Urinary bladder (tissue), 3 donors: ENCODE measurements at regions not wholly inside any gene's neighbourhood (a gene's known extent, or its start where the extent isn't known, plus 50 kb on each side); places are given as distances from the start of the nearest gene placed in this dataset.

Experiments used
- DNase-seq: peaks from one replicate; pipeline ENCODE4 v3.0.0-alpha.2; 2015; ENCODE audit errors: extremely low spot score
- H3K27ac ChIP-seq: one replicate; pipeline ENCODE4 v1.5.1; 2013; ENCODE audit warnings: low read depth, mild to moderate bottlenecking, moderate library complexity
- H3K36me3 ChIP-seq: one replicate; pipeline ENCODE4 v1.6.1; 2013; ENCODE audit warnings: mild to moderate bottlenecking, moderate library complexity; ENCODE audit not compliant: insufficient read depth
- H3K4me1 ChIP-seq: one replicate; pipeline ENCODE4 v1.6.1; 2013; ENCODE audit warnings: mild to moderate bottlenecking, moderate library complexity; ENCODE audit not compliant: insufficient read depth
- H3K4me3 ChIP-seq: one replicate; pipeline ENCODE4 v1.5.1; 2013; ENCODE audit warnings: low read depth, low read length
- WGBS: extraction: QIAGEN DNeasy Blood & Tissue Kit; methylation state at CpG from one replicate; pipeline ENCODE4 v1.1.7; 2013; 5-methylcytosine and 5-hydroxymethylcytosine counted together
- donor health status: healthy with polysubstance abuse.
- donor health status: healthy.

DNA sequence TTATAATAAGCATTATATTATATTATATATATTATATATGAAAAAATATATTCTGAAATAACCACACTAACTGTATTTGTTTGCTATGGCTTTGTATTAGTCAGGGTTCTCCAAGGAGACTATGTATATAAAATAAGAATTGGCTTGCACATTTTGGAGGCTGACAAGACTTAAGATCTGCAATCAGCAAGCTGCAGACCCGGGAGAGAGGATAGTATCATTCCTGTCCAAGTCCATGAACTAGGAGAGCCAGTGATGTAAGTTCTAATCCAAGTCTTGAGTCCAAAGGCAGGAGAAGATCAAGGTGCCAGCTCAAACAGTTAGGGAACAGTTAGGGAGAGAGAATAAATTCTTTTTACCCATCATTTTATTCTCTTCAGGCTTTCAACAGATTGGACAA lies 639.5 kb downstream of the PLPP3 start:
- Histone ChIP-seq H3K27ac (no peak overlapping the region), H3K4me1 (no peaks in the 10 kb centered on the region), H3K4me3 (no peak overlapping the region), H3K36me3 (no peaks in the 10 kb centered on the region)
- no peak for DNase-seq
- WGBS, result 62% methylated on average over 1 of the region's 1 CpG

DNA sequence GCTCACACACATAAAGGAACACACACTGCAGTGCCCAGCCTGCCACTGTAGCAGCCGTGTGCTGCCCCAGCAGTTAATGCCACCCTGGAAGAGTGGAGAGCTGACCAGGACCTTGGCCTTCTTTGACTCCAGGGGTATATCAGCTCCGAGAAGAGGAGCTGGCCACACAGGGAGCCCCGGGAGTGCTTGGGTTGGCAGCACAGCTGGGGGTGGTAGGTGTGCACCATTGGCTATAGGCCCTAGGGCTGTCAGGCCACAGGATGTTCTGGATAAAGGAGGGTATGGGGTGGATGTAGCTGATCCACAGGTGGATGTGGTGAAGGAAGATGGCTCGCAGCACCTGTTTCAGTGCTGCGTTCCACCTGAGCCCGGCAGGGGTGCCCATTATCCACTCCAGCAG lies 640.5 kb downstream of the PLPP3 start:
- Histone ChIP-seq H3K27ac (no peak overlapping the region), H3K36me3 (no peaks in the 10 kb centered on the region), H3K4me3 (no peak overlapping the region), H3K4me1 (no peaks in the 10 kb centered on the region)
- DNase-seq, result no peak
- WGBS, result 93% methylated on average over 6 of the region's 6 CpGs

DNA sequence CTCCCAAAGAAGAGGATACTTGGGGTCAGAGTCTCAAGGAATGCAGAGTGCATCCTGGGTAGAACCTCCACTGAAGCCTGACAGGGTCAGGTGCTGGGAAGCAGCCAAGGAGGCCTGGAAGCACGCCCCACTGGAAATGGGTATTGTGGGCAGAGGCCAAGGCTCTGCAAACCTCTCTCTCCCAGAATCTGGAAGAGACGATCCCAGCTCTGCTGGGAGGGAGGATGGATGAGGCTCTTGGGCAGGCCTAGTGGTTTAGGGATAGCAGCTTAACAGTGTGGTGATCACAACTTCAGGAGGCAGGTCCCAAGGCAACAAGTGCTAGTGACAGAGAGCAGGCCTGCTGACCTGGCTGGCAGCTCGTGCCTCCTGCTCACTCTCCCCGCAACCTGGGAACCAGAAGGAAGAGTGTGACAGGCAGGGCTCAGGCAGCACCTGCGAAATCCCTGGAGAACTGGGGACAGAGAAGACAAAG lies 641.0 kb downstream of the PLPP3 start:
- Histone ChIP-seq H3K27ac (no peak overlapping the region), H3K4me3 (no peak overlapping the region), H3K36me3 (no peaks in the 10 kb centered on the region), H3K4me1 (no peaks in the 10 kb centered on the region)
- no peak for DNase-seq
- WGBS, result 63% methylated on average over 5 of the region's 5 CpGs

DNA sequence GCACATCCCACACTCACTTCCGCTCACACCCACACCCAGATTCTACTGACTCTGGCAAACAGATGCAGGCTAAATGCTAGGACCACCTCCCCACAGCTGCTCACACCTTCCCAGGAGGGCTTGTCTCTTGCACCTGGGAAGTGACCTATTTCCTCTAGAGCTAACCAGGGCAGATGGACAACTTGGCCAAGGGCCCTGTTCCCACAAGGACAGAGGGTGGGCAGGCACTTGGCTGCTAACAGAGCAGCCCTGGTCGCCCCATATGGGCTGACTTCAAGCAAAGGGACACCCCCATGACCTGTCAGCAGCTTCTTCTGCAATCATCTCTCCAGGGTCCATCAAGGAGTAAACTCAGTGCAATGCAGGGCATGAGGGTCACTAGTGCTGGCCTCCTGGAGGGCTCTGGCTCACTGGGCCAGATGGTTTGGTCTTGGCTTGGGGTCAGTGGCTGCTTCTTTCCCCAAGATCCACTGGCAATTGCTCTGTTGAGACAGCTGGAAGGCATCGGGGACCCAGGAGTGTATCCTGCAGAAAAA lies 641.5 kb downstream of the PLPP3 start:
- DNase-seq, result no peak
- Histone ChIP-seq H3K4me3 (no peak overlapping the region), H3K36me3 (no peaks in the 10 kb centered on the region), H3K4me1 (no peaks in the 10 kb centered on the region), H3K27ac (no peak overlapping the region)
- WGBS, result 82% methylated on average over 3 of the region's 3 CpGs

DNA sequence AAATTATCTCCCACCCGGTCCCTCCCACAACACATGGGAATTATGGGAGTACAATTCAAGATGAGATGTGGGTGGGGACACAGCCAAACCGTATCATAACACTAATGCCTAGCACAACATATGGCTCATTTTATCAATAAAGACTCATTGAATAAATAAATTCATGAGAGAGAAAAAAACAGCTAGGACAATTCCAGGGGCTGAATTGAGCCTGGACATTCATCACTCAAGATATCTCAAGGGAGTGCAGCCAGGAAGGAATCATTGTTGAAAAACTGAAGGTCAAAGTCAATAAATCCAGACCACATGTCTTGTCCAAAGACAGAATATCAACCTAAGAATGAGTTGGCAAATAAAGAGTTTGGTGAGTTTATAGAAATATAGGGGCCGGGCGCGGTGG lies 644.1 kb downstream of the PLPP3 start:
- no peak for DNase-seq
- 34% methylated on average over 5 of the region's 5 CpGs for WGBS

DNA sequence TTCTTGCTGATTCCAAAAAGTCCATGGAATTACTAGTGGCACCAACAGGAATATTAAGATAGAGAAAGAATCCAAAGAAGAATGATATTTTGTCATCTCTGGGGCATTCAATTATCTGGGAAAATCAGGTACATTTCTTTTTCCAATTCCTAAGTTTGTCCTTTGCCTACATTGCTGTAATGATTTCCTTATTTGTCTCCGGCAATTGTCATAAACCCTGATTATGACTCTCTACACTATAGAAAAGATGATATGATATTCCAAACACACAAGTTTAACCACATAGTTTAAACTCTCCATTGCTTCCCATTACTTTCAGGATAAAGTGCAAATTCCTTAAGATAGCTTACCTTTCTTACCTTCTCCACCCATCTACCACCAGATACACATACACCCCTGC lies 647.0 kb downstream of the PLPP3 start:
- DNase-seq, result no peak
- Histone ChIP-seq H3K4me1 (no peaks in the 10 kb centered on the region), H3K4me3 (no peak overlapping the region), H3K36me3 (no peaks in the 10 kb centered on the region), H3K27ac (no peak overlapping the region)
- WGBS, result 91% methylated on average over 1 of the region's 1 CpG

More for the DNA sequence above, 644.1 kb downstream of the PLPP3 start:
- no peak overlapping the region for H3K27ac ChIP-seq
- no peaks in the 10 kb centered on the region for H3K36me3 ChIP-seq
- no peaks in the 10 kb centered on the region for H3K4me1 ChIP-seq
- H3K4me3 ChIP-seq, result no peak overlapping the region

DNA sequence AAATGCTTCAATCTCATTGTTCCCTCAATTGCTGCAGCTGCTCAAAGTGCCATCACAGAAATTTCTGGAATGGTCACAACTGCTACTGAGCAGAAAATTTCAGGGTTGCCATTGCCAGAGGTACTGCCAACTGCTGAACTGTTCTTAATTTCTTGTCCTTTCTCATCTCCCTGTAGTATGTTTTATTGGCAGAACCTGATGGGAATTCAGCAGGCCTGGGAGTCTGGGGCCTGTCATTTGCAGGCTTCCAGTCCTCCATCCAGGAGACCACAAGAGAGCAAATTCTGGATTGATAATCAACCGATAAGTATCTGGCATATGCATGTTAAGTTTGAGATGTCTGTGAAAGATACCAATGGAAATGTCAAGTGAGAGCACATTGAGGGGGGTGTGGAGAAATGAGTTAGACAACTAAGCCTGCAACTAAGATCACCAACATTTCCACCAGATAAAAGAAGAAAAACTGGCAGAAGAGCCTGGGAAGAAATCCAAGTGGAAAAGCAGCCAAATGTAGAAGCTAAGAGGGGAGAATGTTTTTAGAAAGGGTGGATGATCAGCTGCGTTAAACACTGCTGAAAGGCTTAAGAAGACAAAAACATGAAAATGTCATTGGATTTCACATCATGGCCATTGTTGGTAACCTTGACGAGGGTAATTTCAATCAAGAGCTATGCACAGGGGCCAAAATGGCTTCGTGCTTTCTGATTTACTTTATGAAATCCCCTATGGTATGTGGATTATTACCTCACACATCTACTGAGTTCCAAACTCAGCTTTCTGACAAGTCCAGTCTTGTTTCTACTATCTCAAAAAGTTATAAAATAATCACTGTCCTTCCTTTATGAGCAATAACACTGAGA lies 648.1 kb downstream of the PLPP3 start:
- no peak overlapping the region for H3K27ac ChIP-seq
- DNase-seq, result peak; percentile 60

DNA sequence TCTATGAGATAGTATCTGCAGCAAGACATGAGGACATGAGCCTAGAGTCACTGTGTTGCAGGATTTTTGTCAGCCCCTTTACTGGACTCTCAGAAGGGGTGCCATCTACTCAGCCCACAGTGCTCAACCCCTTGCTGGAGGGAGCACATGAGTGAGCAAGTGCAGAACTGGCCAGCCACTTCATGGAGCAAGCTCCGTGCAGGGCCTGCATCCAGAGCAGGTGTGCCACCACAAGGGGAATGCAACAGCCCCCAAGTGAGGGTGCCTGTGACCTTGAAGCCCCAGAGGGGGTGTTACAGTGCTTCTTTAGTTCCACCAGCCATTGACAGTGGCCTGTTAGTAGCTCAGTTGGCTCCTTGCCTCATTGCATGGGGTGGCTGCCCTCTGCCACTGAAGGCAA lies 649.7 kb downstream of the PLPP3 start:
- H3K36me3 ChIP-seq, result no peaks in the 10 kb centered on the region
- H3K4me3 ChIP-seq, result no peak overlapping the region
- no peak for DNase-seq
- H3K4me1 ChIP-seq, result no peaks in the 10 kb centered on the region
- 93% methylated on average over 1 of the region's 1 CpG for WGBS
- no peak overlapping the region for H3K27ac ChIP-seq

More for the DNA sequence above, 648.1 kb downstream of the PLPP3 start:
- no peak overlapping the region for H3K4me3 ChIP-seq
- H3K4me1 ChIP-seq, result no peaks in the 10 kb centered on the region
- 30% methylated on average over 4 of the region's 4 CpGs for WGBS
- H3K36me3 ChIP-seq, result no peaks in the 10 kb centered on the region

DNA sequence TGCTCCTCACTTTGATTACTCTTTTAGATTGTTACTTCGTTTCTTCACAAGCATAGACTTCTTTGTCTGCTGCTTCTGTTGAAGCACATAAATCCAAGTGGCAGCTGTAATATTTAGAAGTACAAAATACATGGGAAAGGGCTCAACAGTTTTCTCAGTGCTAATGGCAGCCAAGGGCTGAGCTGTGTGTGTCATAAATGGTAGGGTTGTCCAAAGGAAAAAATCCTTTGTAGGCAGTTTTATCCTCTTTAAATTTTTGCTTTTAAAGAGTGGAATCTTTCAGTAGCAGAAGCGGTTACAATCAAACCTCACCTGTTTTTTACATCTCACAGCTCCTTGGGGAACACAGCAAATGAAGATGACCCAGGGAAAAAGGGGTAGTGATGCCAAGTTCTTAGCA lies 650.8 kb downstream of the PLPP3 start:
- WGBS, result 35% methylated on average over 2 of the region's 2 CpGs
- Histone ChIP-seq H3K36me3 (no peaks in the 10 kb centered on the region), H3K4me3 (no peak overlapping the region), H3K27ac (peak overlapping the region; percentile 45), H3K4me1 (no peaks in the 10 kb centered on the region)
- no peak for DNase-seq

DNA sequence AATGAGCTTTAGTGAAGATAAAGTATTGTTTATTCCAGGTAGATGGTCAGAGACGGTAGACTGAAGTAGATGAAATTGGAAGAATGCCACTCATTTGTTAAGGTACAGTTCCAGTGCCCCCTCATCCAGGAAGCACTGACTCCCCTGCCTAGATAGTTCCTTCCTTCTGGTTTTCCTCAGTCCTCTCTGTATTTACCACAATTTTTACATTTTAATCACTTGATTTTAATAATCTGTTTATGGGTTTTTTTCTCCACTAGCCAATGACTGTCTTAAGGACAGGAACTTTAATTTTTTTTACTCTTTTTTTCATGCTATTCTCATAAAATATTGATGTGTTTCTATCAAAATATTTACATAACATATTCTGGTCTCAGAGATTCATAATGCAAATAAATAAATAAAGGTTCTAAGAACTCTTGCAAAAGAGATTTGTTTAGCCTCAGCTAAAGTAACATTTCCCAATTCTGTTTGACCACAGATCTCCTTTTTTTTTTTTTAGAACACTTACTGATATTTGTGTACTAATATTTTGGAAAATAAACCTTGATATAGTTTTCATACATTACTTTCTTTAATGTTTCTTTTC lies 651.6 kb downstream of the PLPP3 start:
- no peak overlapping the region for H3K27ac ChIP-seq
- 35% methylated on average over 1 of the region's 1 CpG for WGBS
- no peaks in the 10 kb centered on the region for H3K36me3 ChIP-seq
- H3K4me3 ChIP-seq, result no peak overlapping the region
- no peak for DNase-seq
- no peaks in the 10 kb centered on the region for H3K4me1 ChIP-seq

DNA sequence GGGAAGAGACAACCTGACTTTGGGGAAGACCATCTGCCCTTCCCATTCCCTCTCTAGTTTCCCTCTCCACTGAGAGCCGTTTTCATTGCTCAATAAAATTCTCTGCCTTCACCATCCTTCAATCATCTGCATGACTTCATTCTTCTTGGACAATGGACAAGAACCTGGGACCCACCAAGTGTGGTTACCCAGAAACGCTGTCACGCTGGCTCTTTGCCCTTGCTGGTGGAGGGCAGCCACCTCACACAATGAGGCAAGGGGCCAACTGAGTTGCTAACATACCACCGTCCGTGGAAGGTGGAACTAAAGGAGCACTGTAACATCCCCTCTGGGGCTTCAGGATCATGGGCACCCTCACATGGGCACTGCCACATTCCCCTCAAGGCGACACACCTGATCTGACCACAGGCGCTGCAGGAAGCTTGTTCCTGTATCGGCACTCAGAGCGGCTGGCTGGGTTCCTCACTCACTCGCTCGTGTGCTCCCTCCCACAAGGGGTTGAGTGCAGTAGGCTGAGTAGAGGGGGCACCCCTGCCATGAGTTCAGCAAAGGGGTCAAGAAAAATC lies 652.4 kb downstream of the PLPP3 start:
- Histone ChIP-seq H3K4me1 (no peaks in the 10 kb centered on the region), H3K4me3 (no peak overlapping the region), H3K36me3 (no peaks in the 10 kb centered on the region), H3K27ac (no peak overlapping the region)
- no peak for DNase-seq
- 89% methylated on average over 11 of the region's 11 CpGs for WGBS

DNA sequence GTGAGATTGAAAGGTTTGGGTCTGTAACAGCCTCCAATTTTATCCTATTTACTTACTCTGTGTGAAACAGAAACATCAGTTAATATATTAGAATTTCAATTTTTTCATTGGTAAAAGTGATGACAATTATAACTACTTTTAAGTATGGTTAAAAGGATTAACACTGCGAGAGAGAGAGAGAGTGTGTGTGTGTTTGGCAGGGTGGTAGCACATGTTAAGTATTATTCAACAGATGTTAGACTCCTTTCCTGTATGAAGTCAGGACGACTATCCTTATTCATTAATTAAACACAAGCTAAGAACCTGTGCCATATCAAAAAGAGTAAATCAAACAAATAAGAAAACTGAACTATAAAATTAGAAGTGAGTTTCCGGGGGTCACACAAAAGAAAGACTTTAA lies 662.5 kb downstream of the PLPP3 start:
- 73% methylated on average over 3 of the region's 3 CpGs for WGBS
- no peak overlapping the region for H3K4me3 ChIP-seq

DNA sequence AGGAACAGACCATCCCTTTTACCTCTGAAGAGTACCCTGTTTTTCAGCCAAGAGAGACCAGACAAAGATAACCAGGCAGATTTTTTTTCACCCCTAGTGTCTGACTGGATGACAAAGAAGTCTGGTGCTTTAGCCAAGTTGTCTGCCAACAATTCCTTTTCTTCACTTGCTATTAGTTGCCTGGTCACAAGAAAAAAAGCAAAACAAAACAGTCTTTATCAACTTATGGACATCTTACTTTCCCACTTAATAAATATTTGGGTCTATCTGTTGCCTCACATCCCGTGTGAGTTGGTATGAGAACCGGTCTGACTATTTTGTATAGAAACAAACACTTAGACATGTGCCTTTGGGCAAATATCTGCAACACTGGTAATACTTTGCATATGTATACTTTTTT lies 662.9 kb downstream of the PLPP3 start:
- DNase-seq, result peak; percentile 46
- Histone ChIP-seq H3K4me3 (no peak overlapping the region), H3K36me3 (no peaks in the 10 kb centered on the region), H3K27ac (no peak overlapping the region), H3K4me1 (no peaks in the 10 kb centered on the region)
- WGBS, result 22% methylated on average over 2 of the region's 2 CpGs

More for the DNA sequence above, 662.5 kb downstream of the PLPP3 start:
- Histone ChIP-seq H3K36me3 (no peaks in the 10 kb centered on the region), H3K4me1 (no peaks in the 10 kb centered on the region), H3K27ac (no peak overlapping the region)
- no peak for DNase-seq

DNA sequence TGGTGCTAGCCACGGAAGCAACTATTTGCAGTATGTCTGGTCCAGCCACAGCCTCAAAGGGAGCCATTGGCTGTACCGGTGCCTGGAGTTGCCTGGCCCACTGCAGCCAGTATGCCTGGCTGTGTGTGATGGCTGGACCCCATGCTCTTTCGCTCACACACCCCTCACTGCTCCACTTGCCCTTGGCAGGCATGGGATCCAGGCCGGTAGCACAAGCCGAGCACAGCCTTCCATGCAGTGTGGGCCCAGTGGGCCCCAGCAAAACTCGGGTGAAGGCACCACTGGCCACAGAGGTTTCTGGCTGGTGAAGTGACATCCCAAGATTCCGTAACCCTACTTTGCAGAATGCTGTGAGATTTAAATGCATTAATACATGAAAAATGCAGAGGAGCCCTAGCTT lies 665.8 kb downstream of the PLPP3 start:
- H3K27ac ChIP-seq, result no peak overlapping the region
- H3K4me1 ChIP-seq, result no peaks in the 10 kb centered on the region
- DNase-seq, result no peak
- H3K4me3 ChIP-seq, result no peak overlapping the region
- no peaks in the 10 kb centered on the region for H3K36me3 ChIP-seq
- WGBS, result 97% methylated on average over 7 of the region's 7 CpGs
